Heart left ventricle (tissue), 13 donors: ENCODE measurements at regions not wholly inside any gene's neighbourhood (a gene's known extent, or its start where the extent isn't known, plus 50 kb on each side); places are given as distances from the start of the nearest gene placed in this dataset.

ENCODE experiments used
- POLR2A ChIP-seq, 2 donors: fragments of 450-650 bp; IDR thresholded peaks; one replicate each; pipeline ENCODE4 v1.6.1; 2017; ENCODE audit warnings: antibody characterized with exemption in 2 of 2, mild to moderate bottlenecking in 2 of 2, moderate library complexity in 2 of 2
- TF ChIP-seq, protein P1 (sequence below), 12 donors: fragments of 200-600 bp; sonication (generic) in 4 of 12; IDR thresholded peaks; one replicate each; pipeline versions ENCODE4 v1.5.0 to v1.8.0; 2018 to 2022; ENCODE audit warnings: antibody characterized with exemption in 12 of 12, mild to moderate bottlenecking in 5 of 12
- donor health status: ischemic (EF 13 %, LVEDD 7.1; RV severe dilation, severe dysfunction).
- donor health status: DM: no; HTN: yes; CAD: no.
- donor health status: DM: no; HTN: no; CAD: no.
- donor health status: ischemic (EF 25% LVEDD 6.9; RV normal size, moderate dysfunction).
- donor health status: ischemic (EF 25% LVEDD 5.7; RV mildly dilated, moderate dysfunction).
- donor health status: ischemic (EF 35%, LVEDD 5.7; RV mildly dilated, moderate dysfunction).
- donor health status: nonischemic (EF 11% LVEDD 7.7; RV severe dilation, severe dysfunction).
- donor health status: DM: yes; HTN: yes; CAD: no.
- donor health status: PGD.
- donor health status: ischemic (EF 29% LVEDD 5.4; RV normal size, mild dysfunction).
- donor health status: nonischemic (EF 23%, LVEDD 6.1; RV moderate dilation, normal function).

DNA sequence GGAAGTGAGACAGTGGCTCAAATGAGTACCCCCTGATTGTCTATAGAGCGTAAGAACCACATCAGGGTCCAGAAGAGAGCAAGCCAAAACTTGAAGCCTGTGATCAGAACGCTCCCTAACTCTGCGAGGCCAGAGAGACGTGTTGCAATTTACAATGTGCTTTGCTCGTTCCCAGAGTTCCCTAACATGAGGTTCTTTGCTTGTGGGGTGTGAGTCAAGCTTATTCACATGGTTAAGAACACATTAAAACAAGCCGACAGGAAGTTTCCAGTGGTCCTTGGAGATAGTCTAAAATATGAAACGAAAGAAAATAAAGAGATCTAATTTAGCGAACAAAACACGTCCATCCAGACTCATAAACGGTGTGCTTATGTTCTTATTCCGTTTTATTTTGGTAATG is 702.3 kb downstream of the TRIML1 start:
- TF ChIP-seq POLR2A (IDR thresholded peaks at IDR 0.05) = no peak
- TF ChIP-seq, protein P1, sequence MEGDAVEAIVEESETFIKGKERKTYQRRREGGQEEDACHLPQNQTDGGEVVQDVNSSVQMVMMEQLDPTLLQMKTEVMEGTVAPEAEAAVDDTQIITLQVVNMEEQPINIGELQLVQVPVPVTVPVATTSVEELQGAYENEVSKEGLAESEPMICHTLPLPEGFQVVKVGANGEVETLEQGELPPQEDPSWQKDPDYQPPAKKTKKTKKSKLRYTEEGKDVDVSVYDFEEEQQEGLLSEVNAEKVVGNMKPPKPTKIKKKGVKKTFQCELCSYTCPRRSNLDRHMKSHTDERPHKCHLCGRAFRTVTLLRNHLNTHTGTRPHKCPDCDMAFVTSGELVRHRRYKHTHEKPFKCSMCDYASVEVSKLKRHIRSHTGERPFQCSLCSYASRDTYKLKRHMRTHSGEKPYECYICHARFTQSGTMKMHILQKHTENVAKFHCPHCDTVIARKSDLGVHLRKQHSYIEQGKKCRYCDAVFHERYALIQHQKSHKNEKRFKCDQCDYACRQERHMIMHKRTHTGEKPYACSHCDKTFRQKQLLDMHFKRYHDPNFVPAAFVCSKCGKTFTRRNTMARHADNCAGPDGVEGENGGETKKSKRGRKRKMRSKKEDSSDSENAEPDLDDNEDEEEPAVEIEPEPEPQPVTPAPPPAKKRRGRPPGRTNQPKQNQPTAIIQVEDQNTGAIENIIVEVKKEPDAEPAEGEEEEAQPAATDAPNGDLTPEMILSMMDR (IDR thresholded peaks at IDR 0.05) = no peak
